Motor neuron (in vitro differentiated cells): ENCODE measurements at regions not wholly inside any gene's neighbourhood (a gene's known extent, or its start where the extent isn't known, plus 50 kb on each side); places are given as distances from the start of the nearest gene placed in this dataset.
A peak's percentile ranks its signal among the peaks of the same experiment; 100 is the strongest.

Source experiments
- ATAC-seq, 8 experiments: fragments of 200-7000 bp; cut with Tn5 transposase; replicated peaks in 6 of 8; 2 replicates each; pipeline ENCODE4 v1.8.0; 2021; ENCODE audit warnings: mild to moderate bottlenecking in 8 of 8, moderate library complexity in 8 of 8
- H3K27ac ChIP-seq, 2 donors: fragments of 250-450 bp; sonication (Bioruptor Pico); 2 replicates each; pipeline ENCODE4 v1.9.0; 2021; ENCODE audit warnings: antibody characterized with exemption in 2 of 2, mild to moderate bottlenecking in 2 of 2, moderate library complexity in 1 of 2
- H3K4me1 ChIP-seq, 2 donors: fragments of 250-450 bp; sonication (Bioruptor Pico); replicated peaks in 1 of 2; 2 replicates each; pipeline ENCODE4 v1.6.1; 2021; ENCODE audit warnings: antibody characterized with exemption in 2 of 2, mild to moderate bottlenecking in 2 of 2, moderate library complexity in 1 of 2
- H3K4me3 ChIP-seq, 5 donors: fragments of 250-450 bp; sonication (Bioruptor Pico); 2 replicates each; pipeline ENCODE4 v1.9.0; 2021; ENCODE audit warnings: antibody characterized with exemption in 5 of 5, mild to moderate bottlenecking in 5 of 5, moderate library complexity in 4 of 5
- WGBS, 10 experiments: fragments of 450-650 bp; shearing (Covaris generic); methylation state at CpG; one replicate each; pipeline ENCODE4 v1.0.0; 2022; 5-methylcytosine and 5-hydroxymethylcytosine counted together
- in situ Hi-C, 9 experiments: fragments of 400-800 bp; cut with MboI; loops; one replicate each; pipeline ENCODE4 v1.15.0; 2021; ENCODE audit warnings: low sequenced_read_pairs in 9 of 9, low pct_unique_long_range_greater_than_20kb in 2 of 9; ENCODE audit not compliant: unreplicated experiment in 9 of 9

DNA sequence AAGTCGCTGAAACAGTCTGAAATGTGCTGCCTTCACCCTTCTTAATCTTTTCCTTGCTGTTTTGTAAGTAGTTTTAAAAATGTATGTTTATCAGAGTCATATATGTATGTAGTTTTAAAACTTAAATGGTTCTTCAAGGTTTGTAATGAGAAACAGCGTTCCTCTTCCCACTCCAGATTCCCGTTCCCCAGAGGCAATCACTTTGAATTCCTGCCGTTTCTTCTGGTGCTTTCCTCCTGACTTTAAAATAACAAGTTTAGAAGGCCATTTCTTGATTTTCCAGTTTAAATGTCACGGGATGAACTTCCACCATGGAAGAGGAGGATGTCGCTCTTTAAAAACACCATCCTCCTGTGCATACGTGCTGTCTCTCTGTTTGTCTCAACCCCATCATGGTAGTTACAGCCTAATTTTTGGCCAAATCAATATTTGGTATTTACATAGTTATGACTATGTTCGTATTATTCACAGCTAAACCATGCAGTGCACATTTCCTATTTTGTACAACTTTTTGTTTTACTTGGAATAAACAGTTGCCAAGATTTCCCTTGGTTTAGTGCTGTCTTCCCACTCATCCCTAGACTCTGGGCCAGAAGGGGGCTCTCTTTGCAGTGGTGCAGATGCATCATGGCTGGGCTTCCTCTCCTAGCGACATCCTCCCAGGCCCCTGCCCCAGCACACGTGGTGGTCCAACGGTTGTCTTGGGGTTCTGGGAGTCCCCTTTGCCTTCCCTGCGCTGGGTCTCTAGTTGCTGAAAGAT is 151.4 kb downstream of the PTPN20 start:
- no peak for ATAC-seq
- WGBS, 10 experiments = 28 to 91% (median 81%) methylated on average over 3 to 12 of the region's 12 CpGs; no CpG with 5 or more reads in 2 of the 10 experiments
- no peak overlapping the region for H3K4me3 ChIP-seq
- H3K4me1 ChIP-seq = no peaks in the 10 kb centered on the region
- in situ Hi-C loops = no loop called here
- no peak overlapping the region for H3K27ac ChIP-seq

DNA sequence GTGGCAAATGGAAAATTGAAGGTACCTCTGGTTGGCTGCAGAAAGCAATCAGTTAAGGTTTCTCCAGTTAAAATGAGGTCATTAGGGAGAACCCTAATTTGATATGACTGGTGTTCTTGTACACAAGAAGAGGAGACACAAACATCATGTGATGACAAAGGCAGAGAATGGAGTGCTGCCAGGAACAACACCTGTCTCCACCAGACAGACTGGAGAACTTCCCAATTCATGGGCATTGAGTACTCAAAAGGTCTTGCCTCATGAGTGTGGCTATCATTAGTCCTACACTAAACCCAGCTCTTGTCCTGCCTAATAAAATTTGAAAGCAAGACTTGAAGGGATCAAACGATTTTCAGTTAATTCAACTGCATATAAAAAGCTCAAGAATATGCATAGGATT is 152.6 kb downstream of the PTPN20 start:
- H3K4me3 ChIP-seq = no peak overlapping the region
- H3K27ac ChIP-seq = no peak overlapping the region
- H3K4me1 ChIP-seq = no peaks in the 10 kb centered on the region
- ATAC-seq = no peak
- 20 to 71% (median 44%) methylated on average over 1 of the region's 1 CpG; no CpG with 5 or more reads in 2 of the 10 experiments for WGBS, 10 experiments
- in situ Hi-C loops = no loop called here

DNA sequence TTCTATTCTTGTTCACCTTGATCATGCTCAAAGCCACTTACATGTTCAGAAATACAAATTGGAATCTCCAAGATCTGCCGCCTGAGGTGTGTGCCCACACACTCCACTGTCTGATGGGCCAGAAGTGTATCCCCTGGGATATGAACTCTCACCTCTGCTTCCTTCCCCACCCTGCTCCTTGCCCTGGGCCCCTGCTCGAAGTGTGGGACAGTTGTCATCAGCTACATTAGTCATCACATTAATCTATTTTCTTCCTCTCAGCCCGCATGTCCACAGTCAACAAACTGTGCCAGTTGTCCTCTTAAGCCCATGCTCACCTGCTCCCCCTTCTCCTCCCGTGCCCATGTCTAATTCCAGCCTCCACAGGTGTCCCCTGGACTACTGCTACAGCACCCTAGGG is 154.7 kb downstream of the PTPN20 start:
- no peaks in the 10 kb centered on the region for H3K4me1 ChIP-seq
- in situ Hi-C loops = no loop called here
- 0 to 100% (median 80%) methylated on average over 1 to 3 of the region's 4 CpGs; no CpG with 5 or more reads in 1 of the 10 experiments for WGBS, 10 experiments
- H3K27ac ChIP-seq = no peak overlapping the region
- no peak for ATAC-seq
- no peak overlapping the region for H3K4me3 ChIP-seq

DNA sequence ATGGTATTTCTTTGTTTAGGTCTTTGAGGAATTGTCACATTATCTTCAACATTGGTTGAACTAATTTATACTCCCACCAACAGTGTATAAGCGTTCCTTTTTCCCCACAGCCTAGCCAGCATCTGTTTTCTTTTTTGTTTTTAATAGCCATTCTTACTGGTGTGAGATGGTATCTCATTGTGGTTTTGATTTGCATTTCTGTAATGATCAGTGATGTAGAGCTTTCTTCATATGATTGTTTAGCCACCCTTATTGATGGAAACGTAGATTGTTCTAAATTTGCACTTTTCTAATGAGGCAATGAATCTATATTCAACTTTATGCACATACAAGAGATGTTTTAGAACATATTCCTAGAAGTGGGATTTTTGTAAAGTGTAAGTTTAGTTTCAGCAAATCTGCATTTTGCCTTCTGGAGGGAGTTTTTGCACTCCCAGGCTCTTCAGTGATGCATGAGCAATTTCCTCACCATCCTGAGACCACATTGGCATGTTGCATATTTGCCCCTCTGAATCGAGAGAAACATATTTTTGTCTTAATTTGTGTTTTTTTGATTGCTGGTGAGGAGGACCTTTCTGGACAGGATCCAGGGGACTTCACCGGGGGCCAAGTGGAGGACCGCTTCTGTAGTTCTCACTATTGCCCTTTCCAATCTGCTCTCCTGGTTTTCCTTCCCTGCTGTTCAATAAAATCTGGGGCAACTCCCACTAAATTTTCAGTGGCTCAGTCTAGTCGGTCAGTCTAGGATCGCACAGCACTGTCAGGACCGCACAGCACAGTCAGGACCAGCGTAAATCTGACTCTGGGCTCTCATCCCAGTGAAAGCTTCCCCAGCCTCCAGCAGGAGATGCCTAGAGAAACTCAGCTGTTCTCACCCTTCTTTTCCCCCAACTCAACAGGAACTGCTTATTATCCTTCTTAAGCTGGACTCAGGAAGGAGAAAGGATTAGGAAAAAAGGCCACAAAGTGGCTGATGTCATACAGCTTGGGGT is 157.0 kb downstream of the PTPN20 start:
- H3K4me1 ChIP-seq = no peaks in the 10 kb centered on the region
- in situ Hi-C loops = no loop called here
- no peak overlapping the region for H3K27ac ChIP-seq
- peak in 3 of 8 experiments; percentile 91 to 93 (median 91) for ATAC-seq
- no peak overlapping the region for H3K4me3 ChIP-seq
- 5 to 95% (median 72%) methylated on average over 1 to 9 of the region's 9 CpGs for whole genome bisulfite sequencing, 10 experiments

DNA sequence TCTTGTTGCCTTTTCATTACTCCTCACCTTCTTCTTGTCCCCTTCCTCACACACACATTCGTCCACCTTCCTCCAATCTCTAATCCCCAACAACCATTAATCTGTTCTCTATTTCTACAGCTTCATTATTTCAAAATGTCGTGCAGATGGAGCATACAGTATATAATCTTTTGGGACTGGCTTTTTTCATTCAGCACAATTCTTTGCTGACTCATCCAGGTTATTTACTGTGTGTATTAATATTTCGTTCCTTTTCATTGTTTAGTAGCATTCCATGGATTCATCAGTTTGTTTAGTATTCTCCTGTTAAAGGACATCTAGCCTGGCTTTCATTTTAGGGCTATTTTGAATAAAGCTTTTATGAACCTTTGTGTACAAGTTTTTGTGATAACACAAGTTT is 159.3 kb downstream of the PTPN20 start:
- Histone ChIP-seq H3K4me1 (no peaks in the 10 kb centered on the region), H3K27ac (no peak overlapping the region), H3K4me3 (no peak overlapping the region)
- ATAC-seq = no peak
- in situ Hi-C loops = no loop called here
- 40 to 100% (median 82%) methylated on average over 1 to 3 of the region's 3 CpGs; no CpG with 5 or more reads in 1 of the 10 experiments for WGBS, 10 experiments

DNA sequence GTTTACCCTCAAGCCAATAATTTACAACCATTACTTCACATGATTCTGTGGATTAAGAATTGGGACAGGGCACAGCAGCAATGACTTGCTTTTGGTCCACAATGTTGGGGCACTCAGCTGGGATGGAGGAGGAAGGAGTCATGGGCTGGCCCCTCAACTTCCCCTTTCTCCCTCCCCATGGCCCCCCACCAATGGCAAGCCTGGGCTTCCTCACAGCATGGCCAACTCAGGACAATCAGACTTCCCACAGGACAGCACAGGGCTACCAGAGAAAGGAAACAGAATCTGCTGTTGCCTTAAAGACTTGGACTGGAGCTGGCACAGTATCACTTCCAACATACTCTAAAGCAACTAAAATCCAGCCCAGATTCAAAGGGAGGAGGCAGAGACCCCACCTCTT is 160.7 kb downstream of the PTPN20 start:
- no peak for ATAC-seq
- H3K4me3 ChIP-seq = no peak overlapping the region
- in situ Hi-C loops = no loop called here
- H3K27ac ChIP-seq = no peak overlapping the region
- no peaks in the 10 kb centered on the region for H3K4me1 ChIP-seq

DNA sequence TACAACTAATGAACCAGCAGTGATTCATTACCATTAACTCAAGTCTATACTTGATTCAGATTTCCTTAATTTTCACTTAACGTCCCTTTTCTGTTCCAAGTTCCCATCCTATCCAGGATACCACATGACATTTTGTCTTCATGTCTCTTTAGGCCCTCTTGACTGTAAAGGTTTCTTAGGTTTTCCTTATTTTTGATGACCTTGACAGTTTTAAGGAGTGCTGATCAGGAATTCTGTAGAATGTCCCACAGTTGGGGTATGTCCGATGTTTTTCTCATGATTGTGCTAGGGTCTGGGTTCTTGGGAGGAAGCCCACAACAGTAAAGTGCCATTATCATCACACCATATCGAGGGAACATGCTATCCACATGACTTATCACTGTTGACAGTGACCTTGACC is 162.7 kb downstream of the PTPN20 start:
- in situ Hi-C loops = no loop called here
- no peak overlapping the region for H3K4me3 ChIP-seq
- ATAC-seq = no peak
- peaks cover 0 to 4% of the 10 kb centered on the region in 2 donors for H3K4me1 ChIP-seq
- no peak overlapping the region for H3K27ac ChIP-seq
- 43 to 100% (median 77%) methylated on average over 1 to 3 of the region's 3 CpGs; no CpG with 5 or more reads in 2 of the 10 experiments for WGBS, 10 experiments

DNA sequence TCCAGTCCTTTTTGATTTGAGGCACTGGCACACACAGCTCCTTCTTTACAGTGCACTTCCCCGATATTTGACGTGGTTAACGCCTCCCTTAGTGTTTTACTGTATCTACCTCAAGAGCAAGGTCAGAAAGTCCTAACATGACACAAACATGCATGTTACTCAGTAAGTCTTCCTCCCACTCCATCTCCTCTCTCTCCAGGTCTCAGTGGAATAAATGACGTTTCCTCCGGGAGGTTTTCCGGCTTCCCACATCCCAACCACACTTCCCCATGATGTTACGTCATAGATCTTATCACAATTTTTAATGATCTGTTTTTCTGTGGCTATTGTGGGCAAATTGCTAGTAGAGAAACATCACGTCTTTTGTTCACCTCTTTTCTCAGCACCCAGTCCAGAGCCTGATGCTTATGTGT is 165.7 kb downstream of the PTPN20 start:
- WGBS, 10 experiments = 16 to 98% (median 90%) methylated on average over 2 to 8 of the region's 8 CpGs; no CpG with 5 or more reads in 1 of the 10 experiments
- Histone ChIP-seq H3K4me1 (peaks cover 0 to 6% of the 10 kb centered on the region in 2 donors), H3K27ac (no peak overlapping the region), H3K4me3 (no peak overlapping the region)
- in situ Hi-C loops = no loop called here
- no peak for ATAC-seq

DNA sequence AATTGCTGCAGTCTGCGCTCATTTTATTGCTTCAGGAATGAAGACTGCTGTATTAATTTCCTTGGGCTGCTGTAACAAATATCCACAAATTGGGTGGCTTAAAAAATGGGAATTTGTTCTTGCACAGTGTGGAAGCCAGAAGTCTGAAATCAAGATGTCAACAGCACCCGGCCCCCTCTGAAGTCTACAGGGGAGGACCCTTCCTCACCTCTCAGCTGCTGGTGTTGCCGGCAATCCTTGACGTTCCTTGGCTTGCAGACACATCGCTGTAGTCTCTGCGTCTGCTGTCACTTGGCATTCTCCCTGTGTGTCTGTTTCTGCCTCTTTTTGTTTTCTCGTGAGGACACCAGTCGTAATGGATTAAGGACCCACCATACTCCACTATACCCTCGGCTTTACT is 166.2 kb downstream of the PTPN20 start:
- H3K4me1 ChIP-seq = peaks cover 0 to 6% of the 10 kb centered on the region in 2 donors
- in situ Hi-C loops = no loop called here
- WGBS, 10 experiments = 9 to 100% (median 75%) methylated on average over 1 to 9 of the region's 9 CpGs; no CpG with 5 or more reads in 2 of the 10 experiments
- no peak overlapping the region for H3K4me3 ChIP-seq
- ATAC-seq = no peak
- H3K27ac ChIP-seq = no peak overlapping the region

DNA sequence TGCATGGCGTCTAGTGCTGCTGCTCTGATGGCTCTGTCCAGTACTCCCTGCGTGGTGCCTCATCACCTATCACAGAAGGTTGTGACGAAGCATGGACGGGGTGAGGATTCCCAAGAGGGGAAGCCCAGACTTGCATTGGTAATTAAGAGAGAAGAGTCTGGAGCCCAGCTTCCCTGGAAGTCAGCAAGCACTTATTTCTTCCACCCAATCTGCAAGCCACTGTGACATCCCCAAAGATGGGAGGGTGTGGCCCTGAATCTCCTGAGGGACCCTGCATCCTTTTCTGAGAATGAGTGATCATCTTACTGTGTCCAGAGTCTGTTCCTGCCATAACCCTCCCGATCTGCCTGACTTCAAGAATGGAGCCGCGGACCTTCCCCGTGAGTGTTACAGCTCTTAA is 166.7 kb downstream of the PTPN20 start:
- WGBS, 10 experiments = 0 to 100% (median 93%) methylated on average over 1 to 6 of the region's 8 CpGs; no CpG with 5 or more reads in 3 of the 10 experiments
- H3K4me3 ChIP-seq = no peak overlapping the region
- in situ Hi-C loops = no loop called here
- no peak for ATAC-seq
- no peak overlapping the region for H3K27ac ChIP-seq
- H3K4me1 ChIP-seq = peaks cover 0 to 6% of the 10 kb centered on the region in 2 donors

DNA sequence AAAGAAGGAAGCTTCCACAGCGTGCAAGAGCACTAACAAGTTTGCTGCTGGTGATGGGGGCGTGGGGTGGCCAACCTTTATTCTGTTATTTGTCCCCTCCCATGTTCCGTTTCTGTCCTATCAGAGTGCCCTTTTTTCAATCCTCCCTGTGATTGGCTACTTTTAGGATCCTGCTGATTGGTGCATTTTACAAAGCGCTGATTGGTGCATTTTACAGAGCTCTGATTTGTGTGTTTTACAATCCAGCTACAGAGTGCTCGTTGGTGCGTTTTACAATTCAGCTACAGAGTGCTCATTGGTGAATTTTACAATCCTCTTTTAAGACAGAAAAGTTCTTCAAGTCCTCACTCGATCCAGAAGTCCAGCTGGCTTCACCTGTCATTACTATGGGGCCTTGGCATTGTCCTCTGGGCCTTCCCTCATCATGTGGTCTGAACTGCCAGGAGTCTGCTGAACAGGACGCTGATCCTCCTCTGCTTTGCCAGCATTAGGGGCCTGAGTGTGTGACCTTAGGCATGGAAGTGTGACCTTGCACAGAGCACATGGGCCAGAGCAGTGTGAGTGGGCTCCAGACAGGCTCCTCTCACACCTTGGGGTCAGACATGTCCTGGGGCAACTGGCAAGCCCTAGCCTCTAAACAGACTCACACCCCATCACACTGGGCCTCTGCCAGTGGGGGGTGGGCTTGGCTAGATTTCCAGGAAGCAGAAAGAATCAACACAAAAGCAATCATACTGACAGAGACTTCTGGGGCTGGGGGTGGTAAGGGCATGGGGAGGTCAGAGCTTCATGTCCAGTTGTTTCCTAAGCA is 167.4 kb downstream of the PTPN20 start:
- in situ Hi-C loops = no loop called here
- peak overlapping the region in 1 of 2 donors; percentile 18 for H3K27ac ChIP-seq
- WGBS, 10 experiments = 40 to 100% (median 88%) methylated on average over 1 to 8 of the region's 8 CpGs; no CpG with 5 or more reads in 3 of the 10 experiments

DNA sequence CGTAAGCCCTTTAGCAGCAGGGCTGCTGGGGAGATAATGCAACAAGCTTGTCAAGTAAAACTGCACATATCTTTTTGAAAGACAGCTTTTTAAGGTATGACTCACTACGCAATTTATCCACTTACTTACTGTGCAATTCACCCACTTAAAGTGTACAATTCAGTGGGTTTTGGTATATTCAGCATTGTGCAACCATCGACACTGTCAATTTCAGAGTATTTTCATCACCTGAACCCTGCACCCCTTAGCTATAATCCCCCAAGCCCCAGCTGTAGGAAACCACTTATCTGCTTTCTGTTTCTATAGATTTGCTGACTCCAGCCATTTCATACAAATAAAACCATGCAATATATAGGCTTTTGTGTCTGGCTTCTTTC is 168.0 kb downstream of the PTPN20 start:
- peak in 6 of 8 experiments; percentile 12 to 77 (median 27) for ATAC-seq
- Histone ChIP-seq H3K27ac (peak overlapping the region in 1 of 2 donors; percentile 18), H3K4me3 (no peak overlapping the region), H3K4me1 (peaks cover 0 to 6% of the 10 kb centered on the region in 2 donors)
- 40 to 93% (median 66%) methylated on average over 1 to 2 of the region's 3 CpGs; no CpG with 5 or more reads in 4 of the 10 experiments for WGBS, 10 experiments
- in situ Hi-C loops = no loop called here

More for the DNA sequence above, 167.4 kb downstream of the PTPN20 start:
- peak in 1 of 8 experiments; percentile 12 for ATAC-seq
- peaks cover 0 to 6% of the 10 kb centered on the region in 2 donors for H3K4me1 ChIP-seq
- no peak overlapping the region for H3K4me3 ChIP-seq
